Left cardiac atrium (tissue), 4 donors: ENCODE measurements at regions not wholly inside any gene's neighbourhood (a gene's known extent, or its start where the extent isn't known, plus 50 kb on each side); places are given as distances from the start of the nearest gene placed in this dataset.
"Not testable (repeated sequence)": the region's sequence is repeated elsewhere in the genome, so short reads cannot be mapped to it uniquely, and the experiment has no call there.

Experiments used
- ATAC-seq, 2 donors: fragments of 200-7000 bp; cut with Tn5 transposase; one replicate each; pipeline ENCODE4 v1.9.1; 2020; ENCODE audit warnings: mild to moderate bottlenecking in 2 of 2, moderate library complexity in 2 of 2
- DNase-seq: peaks from one replicate; pipeline ENCODE4 v3.0.0-alpha.2; 2020
- intact Hi-C, 2 donors: fragments of 100-400 bp; cut with DNase I; formaldehyde crosslinking; loops; one replicate each; pipeline versions ENCODE4 v1.14.1 to v1.15.1; 2022 to 2023
- donor health status: DM: no; HTN: yes; CAD: no.
- donor health status: DM: no; HTN: yes; CAD: no; lungs with severe emphysema.
- donor health status: DM: yes; HTN: yes; CAD: no.
- donor health status: Dilated cardiomyopathy.

GRCh38 chr6:76552268-76552667 is 479.8 kb upstream of the IMPG1 start:
- intact Hi-C loops: no loop called here
- no peak for DNase-seq
- ATAC-seq: peak in 1 of 2 donors; percentile 23

GRCh38 chr6:76533661-76534060 is 461.2 kb upstream of the IMPG1 start:
- intact Hi-C loops: no loop called here
- DNase-seq (no peak), ATAC-seq (no peak)

- intact Hi-C loops: no loop called here
- no peak for DNase-seq
- no peak for ATAC-seq
Measured at GRCh38 chr6:76532647-76533046, 460.2 kb upstream of the IMPG1 start.

GRCh38 chr6:76518443-76518842 is 446.0 kb upstream of the IMPG1 start:
- ATAC-seq (no peak), DNase-seq (no peak)
- intact Hi-C loops: no loop called here

- ATAC-seq (no peak), DNase-seq (no peak)
- intact Hi-C loops: no loop called here
Measured at GRCh38 chr6:76516924-76517323, 444.5 kb upstream of the IMPG1 start.

GRCh38 chr6:76510489-76510888 is 438.0 kb upstream of the IMPG1 start:
- DNase-seq: no peak
- intact Hi-C loops: no loop called here
- no peak for ATAC-seq

- intact Hi-C loops: no loop called here
- ATAC-seq: no peak
- DNase-seq: no peak
Measured at GRCh38 chr6:76509397-76509796, 436.9 kb upstream of the IMPG1 start.

GRCh38 chr6:76506808-76507207 is 434.3 kb upstream of the IMPG1 start:
- no peak for ATAC-seq
- intact Hi-C loops: no loop called here
- no peak for DNase-seq

- DNase-seq (no peak), ATAC-seq (no peak)
- intact Hi-C loops: no loop called here
Measured at GRCh38 chr6:76495909-76496308, 423.4 kb upstream of the IMPG1 start.

GRCh38 chr6:76491376-76491775 is 418.9 kb upstream of the IMPG1 start:
- DNase-seq, intact Hi-C loops, ATAC-seq: not testable (repeated sequence)

GRCh38 chr6:76490456-76490855 is 418.0 kb upstream of the IMPG1 start:
- ATAC-seq (no peak), DNase-seq (no peak)
- intact Hi-C loops: no loop called here

- ATAC-seq: no peak
- intact Hi-C loops: no loop called here
Measured at GRCh38 chr6:76481101-76481500, 408.6 kb upstream of the IMPG1 start.

GRCh38 chr6:76472858-76473257 is 400.4 kb upstream of the IMPG1 start:
- ATAC-seq: no peak

More at GRCh38 chr6:76481101-76481500, 408.6 kb upstream of the IMPG1 start:
- no peak for DNase-seq

GRCh38 chr6:76466286-76466685 is 393.8 kb upstream of the IMPG1 start:
- intact Hi-C loops: no loop called here
- ATAC-seq (no peak), DNase-seq (no peak)

More at GRCh38 chr6:76472858-76473257, 400.4 kb upstream of the IMPG1 start:
- DNase-seq: no peak
- intact Hi-C loops: no loop called here

GRCh38 chr6:76465410-76465809 is 392.9 kb upstream of the IMPG1 start:
- no peak for DNase-seq
- intact Hi-C loops: no loop called here
- no peak for ATAC-seq

GRCh38 chr6:76453270-76453669 is 380.8 kb upstream of the IMPG1 start:
- DNase-seq: no peak
- no peak for ATAC-seq
- intact Hi-C loops: no loop called here

- intact Hi-C loops: no loop called here
- ATAC-seq (no peak), DNase-seq (no peak)
Measured at GRCh38 chr6:76451926-76452709, 379.7 kb upstream of the IMPG1 start.

- DNase-seq (no peak), ATAC-seq (no peak)
- intact Hi-C loops: no loop called here
Measured at GRCh38 chr6:76448109-76448508, 375.6 kb upstream of the IMPG1 start.

- ATAC-seq (no peak), DNase-seq (no peak)
- intact Hi-C loops: no loop called here
Measured at GRCh38 chr6:76441875-76442274, 369.4 kb upstream of the IMPG1 start.

- no peak for ATAC-seq
- intact Hi-C loops: no loop called here
Measured at GRCh38 chr6:76439811-76440210, 367.3 kb upstream of the IMPG1 start.

GRCh38 chr6:76438768-76439167 is 366.3 kb upstream of the IMPG1 start:
- intact Hi-C loops: no loop called here
- no peak for ATAC-seq
- no peak for DNase-seq

More at GRCh38 chr6:76439811-76440210, 367.3 kb upstream of the IMPG1 start:
- DNase-seq: no peak
